Ovary (tissue), 3 donors: ENCODE measurements at regions not wholly inside any gene's neighbourhood (a gene's known extent, or its start where the extent isn't known, plus 50 kb on each side); places are given as distances from the start of the nearest gene placed in this dataset.
"Not testable (repeated sequence)": the region's sequence is repeated elsewhere in the genome, so short reads cannot be mapped to it uniquely, and the experiment has no call there.

Source experiments
- CTCF ChIP-seq, 3 donors: fragments of 450-650 bp in 2 of 3; fragments of 200-600 bp in 1 of 3; IDR thresholded peaks; one replicate each; pipeline versions ENCODE4 v1.5.1 to v1.8.0; 2016 to 2022; ENCODE audit warnings: antibody characterized with exemption in 3 of 3, mild to moderate bottlenecking in 1 of 3
- POLR2A ChIP-seq: fragments of 450-650 bp; IDR thresholded peaks from one replicate; pipeline ENCODE4 v1.6.1; 2017; ENCODE audit warnings: antibody characterized with exemption, mild to moderate bottlenecking, moderate library complexity
- donor health status: DM: no; HTN: no; CAD: no.

- TF ChIP-seq CTCF (IDR thresholded peaks at IDR 0.05); POLR2A: not testable (repeated sequence)
Measured at GRCh38 chr17:64798489-64798790, 120.8 kb downstream of the LRRC37A3 start.
